ENCODE measurements at regions not wholly inside any gene's neighbourhood (a gene's known extent, or its start where the extent isn't known, plus 50 kb on each side); places are given as distances from the start of the nearest gene placed in this dataset.

DNA sequence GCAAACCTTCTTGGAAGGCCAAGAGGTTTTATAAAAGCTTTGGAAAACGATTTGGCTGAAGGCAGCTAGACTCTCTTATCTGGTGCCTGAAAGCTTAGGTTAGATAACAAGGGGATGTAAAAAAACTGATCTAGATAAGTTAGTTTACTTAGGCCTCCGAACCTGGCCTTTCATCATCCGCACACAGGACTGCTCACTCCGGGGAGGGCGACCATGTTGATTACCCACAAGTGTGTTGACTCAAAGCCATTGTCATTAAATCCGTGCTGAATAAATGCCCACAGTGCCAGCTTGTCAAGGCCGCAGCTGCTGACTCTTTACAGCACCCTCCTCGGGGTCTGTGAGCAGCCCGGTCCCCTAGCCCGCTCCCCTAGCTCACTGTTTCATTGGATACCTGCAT is 112.3 kb downstream of the ZFAND4 start:
- Histone ChIP-seq H3K9me3 (replicated peaks; ENCODE audit: control insufficient read depth, insufficient read depth, low read length) (no peaks in the 10 kb centered on the region; the same call in 2 of the 3 replicates), H3K36me3 (ENCODE audit: control insufficient read depth in 2 of 2, insufficient read depth in 2 of 2, low read length in 1 of 2) (no peaks in the 10 kb centered on the region), H2AFZ (ENCODE audit: control insufficient read depth, low read depth, low read length) (no peak overlapping the region), H3K27me3 (replicated peaks in 1 of 2; ENCODE audit: control insufficient read depth in 2 of 2, insufficient read depth in 2 of 2, low read length in 1 of 2) (no peaks in the 10 kb centered on the region), H3K4me3 (no peak overlapping the region), H3K4me1 (ENCODE audit: control insufficient read depth, insufficient read depth, low read length) (peaks cover 16% of the 10 kb centered on the region; the same call in 1 of the 2 replicates), H3K9ac (ENCODE audit: control insufficient read depth, insufficient read depth, low read length) (no peak overlapping the region), H3K4me2 (ENCODE audit: control insufficient read depth, insufficient read depth) (no peak overlapping the region), H3K27ac (ENCODE audit: control insufficient read depth, insufficient read depth) (no peak overlapping the region), H4K20me1 (ENCODE audit: control insufficient read depth, insufficient read depth) (no peaks in the 10 kb centered on the region), H3K79me2 (ENCODE audit: control insufficient read depth, insufficient read depth, low read length) (no peaks in the 10 kb centered on the region; the same call in 1 of the 2 replicates)
- ChIA-PET POLR2A (no interaction called here), SMC1A (ENCODE audit: uncharacterized antibody, unreplicated experiment) (interaction anchor here (1.1 kb wide), 1 partner anchor 20 kb away, joined by 4 read pairs; no protein-coding TSS in a partner anchor), CTCF (interaction anchor here (1.3 kb wide), 1 partner anchor 96 kb away, joined by 4 read pairs; no protein-coding TSS in a partner anchor), RAD21 (ENCODE audit: unreplicated experiment) (no interaction called here)
- FAIRE-seq, result no peak
- intact Hi-C loops (cut with micrococcal nuclease; ENCODE audit: unreplicated experiment), result no loop called here
- in situ Hi-C loops (cut with MboI), result no loop called here
- TF ChIP-seq STAT3 (IDR thresholded peaks at IDR 0.05; ENCODE audit: low read depth, low read length) (no peak), IRF3 (IDR thresholded peaks at IDR 0.05) (no peak)
- TF ChIP-seq, protein P1, sequence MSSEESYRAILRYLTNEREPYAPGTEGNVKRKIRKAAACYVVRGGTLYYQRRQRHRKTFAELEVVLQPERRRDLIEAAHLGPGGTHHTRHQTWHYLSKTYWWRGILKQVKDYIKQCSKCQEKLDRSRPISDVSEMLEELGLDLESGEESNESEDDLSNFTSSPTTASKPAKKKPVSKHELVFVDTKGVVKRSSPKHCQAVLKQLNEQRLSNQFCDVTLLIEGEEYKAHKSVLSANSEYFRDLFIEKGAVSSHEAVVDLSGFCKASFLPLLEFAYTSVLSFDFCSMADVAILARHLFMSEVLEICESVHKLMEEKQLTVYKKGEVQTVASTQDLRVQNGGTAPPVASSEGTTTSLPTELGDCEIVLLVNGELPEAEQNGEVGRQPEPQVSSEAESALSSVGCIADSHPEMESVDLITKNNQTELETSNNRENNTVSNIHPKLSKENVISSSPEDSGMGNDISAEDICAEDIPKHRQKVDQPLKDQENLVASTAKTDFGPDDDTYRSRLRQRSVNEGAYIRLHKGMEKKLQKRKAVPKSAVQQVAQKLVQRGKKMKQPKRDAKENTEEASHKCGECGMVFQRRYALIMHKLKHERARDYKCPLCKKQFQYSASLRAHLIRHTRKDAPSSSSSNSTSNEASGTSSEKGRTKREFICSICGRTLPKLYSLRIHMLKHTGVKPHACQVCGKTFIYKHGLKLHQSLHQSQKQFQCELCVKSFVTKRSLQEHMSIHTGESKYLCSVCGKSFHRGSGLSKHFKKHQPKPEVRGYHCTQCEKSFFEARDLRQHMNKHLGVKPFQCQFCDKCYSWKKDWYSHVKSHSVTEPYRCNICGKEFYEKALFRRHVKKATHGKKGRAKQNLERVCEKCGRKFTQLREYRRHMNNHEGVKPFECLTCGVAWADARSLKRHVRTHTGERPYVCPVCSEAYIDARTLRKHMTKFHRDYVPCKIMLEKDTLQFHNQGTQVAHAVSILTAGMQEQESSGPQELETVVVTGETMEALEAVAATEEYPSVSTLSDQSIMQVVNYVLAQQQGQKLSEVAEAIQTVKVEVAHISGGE (CRISPR knock-in tag; IDR thresholded peaks at IDR 0.05), result no peak
- 88% methylated on average over 10 of the region's 10 CpGs for WGBS (ENCODE audit: insufficient coverage, insufficient replicate concordance, low lambda C conversion rate, missing lambda C conversion rate)
- no peak for ATAC-seq
- no TSS peak for BruUV-seq (replicated peaks)
- DNase-seq (ENCODE audit: low read depth, low spot score), result no peak

Measured in GM12878 (cell line).